Gastrocnemius medialis (tissue), 4 donors: ENCODE measurements at regions not wholly inside any gene's neighbourhood (a gene's known extent, or its start where the extent isn't known, plus 50 kb on each side); places are given as distances from the start of the nearest gene placed in this dataset.

Experiments
- POLR2A ChIP-seq, 2 donors: fragments of 450-650 bp; IDR thresholded peaks; one replicate each; pipeline ENCODE4 v1.6.1; 2017; ENCODE audit warnings: antibody characterized with exemption in 2 of 2, mild to moderate bottlenecking in 2 of 2, moderate library complexity in 2 of 2
- TF ChIP-seq, protein P1 (sequence below), 5 experiments: fragments of 450-650 bp in 3 of 5; fragments of 200-600 bp in 2 of 5; sonication (generic) in 2 of 5; IDR thresholded peaks in 4 of 5; conservative IDR thresholded peaks in 1 of 5; 1 replicate in 4 of 5; 2 replicates in 1 of 5; pipeline ENCODE4 v1.5.1; 2016 to 2019; ENCODE audit warnings: antibody characterized with exemption in 5 of 5, mild to moderate bottlenecking in 3 of 5, moderate library complexity in 3 of 5

DNA sequence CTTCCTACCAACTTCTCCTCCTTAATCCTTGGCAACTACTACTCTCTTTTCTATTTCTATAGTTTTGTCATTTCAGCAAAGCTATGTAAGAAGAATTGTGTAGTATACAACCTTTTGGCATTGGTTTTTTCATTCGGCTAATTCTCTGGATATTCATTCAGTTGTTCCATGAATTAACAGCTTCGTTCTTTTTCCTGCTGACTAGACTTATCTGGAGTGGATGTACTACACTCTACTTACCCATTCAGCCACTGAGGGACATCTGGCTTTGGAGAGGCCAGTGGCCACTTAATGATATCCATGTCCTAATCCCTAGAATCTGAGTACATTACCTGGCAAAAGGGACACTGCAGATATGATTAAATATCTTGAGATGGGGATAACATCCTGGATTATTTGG, 623.9 kb downstream of the DOK5 start:
- TF ChIP-seq, protein P1, sequence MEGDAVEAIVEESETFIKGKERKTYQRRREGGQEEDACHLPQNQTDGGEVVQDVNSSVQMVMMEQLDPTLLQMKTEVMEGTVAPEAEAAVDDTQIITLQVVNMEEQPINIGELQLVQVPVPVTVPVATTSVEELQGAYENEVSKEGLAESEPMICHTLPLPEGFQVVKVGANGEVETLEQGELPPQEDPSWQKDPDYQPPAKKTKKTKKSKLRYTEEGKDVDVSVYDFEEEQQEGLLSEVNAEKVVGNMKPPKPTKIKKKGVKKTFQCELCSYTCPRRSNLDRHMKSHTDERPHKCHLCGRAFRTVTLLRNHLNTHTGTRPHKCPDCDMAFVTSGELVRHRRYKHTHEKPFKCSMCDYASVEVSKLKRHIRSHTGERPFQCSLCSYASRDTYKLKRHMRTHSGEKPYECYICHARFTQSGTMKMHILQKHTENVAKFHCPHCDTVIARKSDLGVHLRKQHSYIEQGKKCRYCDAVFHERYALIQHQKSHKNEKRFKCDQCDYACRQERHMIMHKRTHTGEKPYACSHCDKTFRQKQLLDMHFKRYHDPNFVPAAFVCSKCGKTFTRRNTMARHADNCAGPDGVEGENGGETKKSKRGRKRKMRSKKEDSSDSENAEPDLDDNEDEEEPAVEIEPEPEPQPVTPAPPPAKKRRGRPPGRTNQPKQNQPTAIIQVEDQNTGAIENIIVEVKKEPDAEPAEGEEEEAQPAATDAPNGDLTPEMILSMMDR (IDR thresholded peaks at IDR 0.05 in 4 of 5, conservative IDR thresholded peaks at IDR 0.05 in 1 of 5) = no peak
- TF ChIP-seq POLR2A (IDR thresholded peaks at IDR 0.05) = no peak
